GM12875 (cell line): ENCODE measurements at regions not wholly inside any gene's neighbourhood (a gene's known extent, or its start where the extent isn't known, plus 50 kb on each side); places are given as distances from the start of the nearest gene placed in this dataset.
"Not testable (repeated sequence)": the region's sequence is repeated elsewhere in the genome, so short reads cannot be mapped to it uniquely, and the experiment has no call there.

ENCODE experiments used
- H3K4me3 ChIP-seq: one replicate; pipeline ENCODE4 v1.5.1; 2011; ENCODE audit warnings: low read depth, low read length, control low read depth
- CTCF ChIP-seq: IDR thresholded peaks from 2 replicates; pipeline ENCODE4 v1.5.1; 2011; ENCODE audit warnings: low read depth, mild to moderate bottlenecking, control low read depth, inconsistent platforms, low read length, moderate library complexity, borderline replicate concordance; ENCODE audit not compliant: insufficient read depth

- TF ChIP-seq CTCF = no peak
These were observed 252.4 kb downstream of the RNF144A start for GRCh38 chr2:7169593-7169992.

GRCh38 chr2:7178996-7179395, 261.8 kb downstream of the RNF144A start:
- H3K4me3 ChIP-seq = not testable (repeated sequence)

More at GRCh38 chr2:7169593-7169992, 252.4 kb downstream of the RNF144A start:
- no peak overlapping the region for H3K4me3 ChIP-seq

- no peak overlapping the region for H3K4me3 ChIP-seq
- no peak for TF ChIP-seq CTCF
These were observed 263.6 kb downstream of the RNF144A start for GRCh38 chr2:7180638-7181370.

- no peak for TF ChIP-seq CTCF
These were observed 265.3 kb downstream of the RNF144A start for GRCh38 chr2:7182525-7182924.

GRCh38 chr2:7189106-7189505, 271.9 kb downstream of the RNF144A start:
- TF ChIP-seq CTCF = no peak
- no peak overlapping the region for H3K4me3 ChIP-seq

More at GRCh38 chr2:7182525-7182924, 265.3 kb downstream of the RNF144A start:
- H3K4me3 ChIP-seq = no peak overlapping the region

- TF ChIP-seq CTCF = no peak
- H3K4me3 ChIP-seq = no peak overlapping the region
These were observed 273.5 kb downstream of the RNF144A start for GRCh38 chr2:7190587-7191324.

- no peak overlapping the region for H3K4me3 ChIP-seq
- no peak for TF ChIP-seq CTCF
These were observed 274.7 kb downstream of the RNF144A start for GRCh38 chr2:7191932-7192331.
